SK-N-MC (cell line): ENCODE measurements at regions not wholly inside any gene's neighbourhood (a gene's known extent, or its start where the extent isn't known, plus 50 kb on each side); places are given as distances from the start of the nearest gene placed in this dataset.
"Not testable (repeated sequence)": the region's sequence is repeated elsewhere in the genome, so short reads cannot be mapped to it uniquely, and the experiment has no call there.

Experiments
- DNase-seq: peaks from one replicate; pipeline ENCODE4 v3.0.0-alpha.2; 2011; ENCODE audit warnings: low read depth, low spot score
- H3K27ac ChIP-seq: fragments of 200-600 bp; sonication (generic); 2 replicates; pipeline ENCODE4 v1.5.1; 2016; ENCODE audit warnings: mixed run types
- H3K36me3 ChIP-seq: fragments of 200-600 bp; sonication (generic); 2 replicates; pipeline ENCODE4 v1.6.1; 2017; ENCODE audit warnings: antibody characterized with exemption, low read length, mixed read lengths; ENCODE audit not compliant: insufficient read depth
- H3K4me3 ChIP-seq: fragments of 200-600 bp; sonication (generic); 2 replicates; pipeline ENCODE4 v1.5.1; 2016
- H3K9ac ChIP-seq: fragments of 200-600 bp; sonication (generic); 2 replicates; pipeline ENCODE4 v1.8.0; 2017; ENCODE audit warnings: mixed run types, mixed read lengths; ENCODE audit not compliant: insufficient read length
- H3K9me3 ChIP-seq: fragments of 200-600 bp; sonication (generic); 2 replicates; pipeline ENCODE4 v1.6.1; 2017; ENCODE audit warnings: low read depth, mild to moderate bottlenecking, antibody characterized with exemption, low read length, moderate library complexity, mixed read lengths
- EZH2 ChIP-seq: fragments of 200-600 bp; sonication (generic); IDR thresholded peaks from one replicate; pipeline ENCODE4 v1.6.1; 2017; ENCODE audit warnings: antibody characterized with exemption
- FOXP2 ChIP-seq: optimal IDR thresholded peaks from 2 replicates; pipeline ENCODE3; 2011; ENCODE audit warnings: mild to moderate bottlenecking, moderate library complexity; ENCODE audit not compliant: insufficient read depth; ENCODE audit errors: extremely low read length, control extremely low read depth
- POLR2AphosphoS5 ChIP-seq: IDR thresholded peaks from 2 replicates; pipeline ENCODE4 v1.6.1; 2012; ENCODE audit warnings: mild to moderate bottlenecking, low read depth, low read length, borderline replicate concordance

DNA sequence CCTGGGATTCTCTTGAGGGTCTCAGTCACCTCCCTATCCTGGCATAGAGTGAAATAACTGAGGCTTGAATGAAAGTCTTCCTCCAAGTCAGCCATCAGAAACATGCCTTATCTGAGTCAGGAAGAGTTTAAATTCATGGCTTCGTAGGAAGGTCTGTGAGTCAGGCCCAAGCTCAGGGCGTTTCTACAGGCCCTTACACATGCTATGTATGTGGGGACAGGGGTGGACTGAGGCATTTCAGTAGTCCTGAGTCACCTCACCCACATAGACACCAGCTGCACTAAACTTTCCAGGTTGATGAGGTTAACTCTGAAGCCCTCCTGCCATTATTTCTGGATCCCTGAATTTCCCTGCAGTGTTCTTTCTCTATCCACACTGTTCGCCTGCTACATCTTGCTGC lies 134.6 kb upstream of the RCN1 start:
- Histone ChIP-seq H3K27ac (no peak overlapping the region), H3K9ac (no peak overlapping the region), H3K36me3 (no peaks in the 10 kb centered on the region), H3K9me3 (no peaks in the 10 kb centered on the region), H3K4me3 (no peak overlapping the region)
- TF ChIP-seq EZH2: no peak
- TF ChIP-seq POLR2AphosphoS5: no peak
- no peak for TF ChIP-seq FOXP2
- DNase-seq: no peak

DNA sequence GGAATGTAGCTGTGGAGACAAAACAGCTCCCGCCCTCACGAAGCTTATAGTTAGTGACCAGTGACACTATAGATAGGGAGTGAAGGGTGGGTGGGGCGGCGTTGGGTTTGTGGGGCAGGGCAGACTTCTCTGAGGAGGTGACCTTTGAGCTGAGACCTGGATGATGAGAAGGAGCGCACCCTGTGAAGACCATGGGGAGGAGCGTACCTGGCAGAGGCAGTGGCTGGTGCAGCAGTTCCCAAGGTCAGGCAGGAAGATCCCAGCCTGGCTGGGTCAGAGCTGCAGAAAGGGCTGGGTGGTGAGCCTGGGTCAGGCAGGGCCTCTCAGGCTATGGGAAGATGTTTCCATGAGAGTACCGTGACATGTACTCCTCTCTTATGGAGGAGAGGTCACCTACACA lies 135.0 kb upstream of the RCN1 start:
- TF ChIP-seq FOXP2 (no peak), POLR2AphosphoS5 (no peak), EZH2 (no peak)
- H3K36me3 ChIP-seq: no peaks in the 10 kb centered on the region
- H3K9ac ChIP-seq: no peak overlapping the region
- H3K27ac ChIP-seq: no peak overlapping the region
- H3K9me3 ChIP-seq: no peaks in the 10 kb centered on the region
- H3K4me3 ChIP-seq: no peak overlapping the region
- DNase-seq: no peak

DNA sequence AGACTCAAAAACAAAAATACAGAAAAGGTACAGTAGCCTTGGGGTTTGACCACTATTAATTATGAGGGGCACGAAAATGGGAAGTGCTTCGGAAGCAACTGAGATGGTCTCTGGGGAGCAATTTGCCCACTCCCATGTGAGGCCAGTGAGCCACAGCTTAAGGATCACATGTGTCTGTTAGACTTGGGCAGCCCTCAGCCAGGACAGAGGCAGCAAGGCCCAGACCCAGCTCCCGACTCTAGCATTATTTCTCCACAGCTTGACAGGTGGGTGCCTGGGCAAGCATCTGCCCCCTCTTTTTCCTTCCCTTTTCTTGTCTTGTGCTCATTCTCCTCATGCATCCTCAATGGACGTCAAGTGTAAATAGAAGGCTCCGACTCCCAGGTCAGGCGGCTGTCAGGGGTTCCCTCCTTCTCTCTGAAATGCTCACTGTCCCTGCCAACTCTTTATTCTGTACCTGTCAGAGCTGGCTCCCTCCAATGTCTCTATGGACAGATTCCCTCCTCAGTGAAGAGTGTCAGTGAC lies 137.0 kb upstream of the RCN1 start:
- no peak for DNase-seq
- no peak overlapping the region for H3K27ac ChIP-seq
- H3K4me3 ChIP-seq: no peak overlapping the region
- H3K36me3 ChIP-seq: no peaks in the 10 kb centered on the region
- no peaks in the 10 kb centered on the region for H3K9me3 ChIP-seq
- no peak overlapping the region for H3K9ac ChIP-seq
- TF ChIP-seq EZH2 (no peak), POLR2AphosphoS5 (no peak), FOXP2 (no peak)

DNA sequence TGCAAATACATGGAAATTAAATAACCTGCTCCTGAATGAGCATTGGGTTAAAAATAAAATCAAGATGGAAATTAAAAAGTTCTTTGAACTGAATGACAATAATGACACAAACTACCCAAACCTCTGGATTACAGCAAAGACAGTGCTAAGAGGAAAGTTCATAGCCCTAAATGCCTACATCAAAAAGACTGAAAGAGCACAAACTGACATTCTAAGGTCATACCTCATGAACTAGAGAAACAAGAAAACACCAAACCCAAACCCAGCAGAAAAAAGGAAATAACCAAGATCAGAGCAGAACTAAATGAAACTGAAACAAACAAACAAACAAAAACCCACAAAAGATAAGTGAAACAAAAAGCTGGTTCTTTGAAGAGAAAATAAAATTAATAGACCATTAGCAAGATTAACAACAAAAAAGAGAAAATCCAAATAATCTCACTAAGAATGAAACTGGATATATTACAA lies 138.6 kb upstream of the PAX6 start:
- H3K9me3 ChIP-seq, H3K36me3 ChIP-seq, H3K9ac ChIP-seq, H3K4me3 ChIP-seq, DNase-seq, H3K27ac ChIP-seq: not testable (repeated sequence)

DNA sequence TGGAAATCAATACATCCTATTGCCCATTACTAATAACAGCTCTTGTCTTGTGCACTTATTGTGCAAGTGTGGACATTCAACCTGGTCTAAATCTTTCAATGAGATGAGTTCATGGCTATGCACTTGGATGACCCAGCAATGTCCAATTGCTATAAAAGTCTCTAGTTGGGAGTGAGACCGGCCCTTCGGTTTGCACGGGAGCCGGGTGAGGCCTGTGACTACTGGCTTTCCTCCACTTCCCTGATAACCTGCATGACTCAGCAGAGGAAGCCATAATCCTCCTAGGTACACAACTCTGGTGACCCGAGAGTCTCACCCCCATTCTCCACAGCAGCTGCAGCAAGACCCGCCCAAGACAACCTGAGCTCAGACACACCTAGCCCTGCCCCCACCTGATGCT lies 135.9 kb upstream of the PAX6 start:
- H3K4me3 ChIP-seq: no peak overlapping the region
- no peak overlapping the region for H3K27ac ChIP-seq
- DNase-seq: no peak
- H3K9me3 ChIP-seq: no peaks in the 10 kb centered on the region
- TF ChIP-seq FOXP2: no peak
- TF ChIP-seq EZH2: no peak
- no peak for TF ChIP-seq POLR2AphosphoS5
- no peaks in the 10 kb centered on the region for H3K36me3 ChIP-seq
- H3K9ac ChIP-seq: no peak overlapping the region

DNA sequence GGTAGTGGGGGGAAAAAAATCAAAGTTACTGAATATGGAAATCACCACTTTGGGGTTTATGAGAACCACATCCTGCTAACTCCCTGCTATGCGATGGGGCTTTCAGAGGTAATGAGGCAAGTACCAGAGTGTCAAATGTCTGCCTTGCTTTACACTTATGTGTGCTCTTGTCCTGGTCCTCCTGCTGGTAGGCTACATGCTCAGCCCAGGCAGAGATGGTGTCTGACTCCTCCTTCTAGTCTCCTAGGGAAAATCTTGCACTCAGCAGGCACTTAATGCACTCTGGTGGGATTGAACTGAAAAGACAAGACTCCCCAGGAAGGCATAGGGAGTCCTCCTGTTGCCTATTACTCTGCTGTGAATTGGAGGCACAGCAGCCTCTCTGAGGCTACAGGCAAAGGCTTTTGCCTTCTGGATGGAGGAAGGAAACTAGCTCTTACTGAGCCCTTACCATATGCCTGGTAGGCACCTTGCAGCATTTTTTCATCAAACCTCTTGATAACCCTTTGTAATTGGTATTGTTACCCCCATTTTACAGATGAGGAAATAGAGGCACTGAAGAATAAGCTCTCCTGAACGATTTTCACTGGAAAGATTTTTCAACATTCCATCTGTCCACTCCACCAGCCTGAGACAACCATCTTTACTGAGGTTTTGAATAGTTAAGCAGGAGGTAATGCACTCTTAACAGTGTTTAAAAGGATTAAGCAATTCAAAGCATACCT lies 132.1 kb upstream of the PAX6 start:
- TF ChIP-seq FOXP2 (no peak), POLR2AphosphoS5 (no peak), EZH2 (no peak)
- no peaks in the 10 kb centered on the region for H3K36me3 ChIP-seq
- no peak for DNase-seq
- H3K9ac ChIP-seq: no peak overlapping the region
- H3K27ac ChIP-seq: no peak overlapping the region
- no peak overlapping the region for H3K4me3 ChIP-seq
- H3K9me3 ChIP-seq: no peaks in the 10 kb centered on the region

DNA sequence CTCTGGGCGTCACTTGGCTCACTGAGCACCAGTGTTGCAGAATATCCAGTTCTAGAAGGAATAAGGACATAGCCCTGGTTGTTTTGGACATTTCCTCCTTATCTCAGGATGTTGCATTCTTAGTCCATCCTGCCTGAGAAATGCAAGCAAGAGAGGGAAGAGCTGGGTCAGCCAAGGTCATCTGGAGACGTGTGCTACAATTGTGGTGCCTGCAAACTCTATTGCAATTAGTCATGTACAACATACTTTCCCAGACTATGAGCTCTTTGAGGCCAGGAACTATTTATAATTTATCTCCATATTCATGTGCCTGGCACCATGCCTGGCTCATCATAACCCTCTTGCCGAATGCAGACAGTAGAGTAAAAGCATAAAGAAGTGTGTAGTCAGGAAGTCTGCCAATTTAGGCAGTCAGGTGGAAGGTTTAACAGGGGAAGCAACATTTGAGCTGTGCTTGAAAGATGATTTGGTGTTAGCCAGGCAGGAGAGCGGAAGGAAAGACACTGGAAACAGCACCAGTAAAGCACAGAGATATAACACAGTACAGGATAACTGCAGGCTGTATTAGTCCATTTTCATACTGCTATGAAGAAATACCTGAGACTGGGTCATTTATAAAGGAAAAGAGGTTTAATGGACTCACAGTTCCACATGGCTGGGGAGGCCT lies 129.4 kb upstream of the PAX6 start:
- Histone ChIP-seq H3K9me3 (no peaks in the 10 kb centered on the region), H3K9ac (no peak overlapping the region), H3K36me3 (no peaks in the 10 kb centered on the region), H3K4me3 (no peak overlapping the region), H3K27ac (no peak overlapping the region)
- no peak for DNase-seq
- TF ChIP-seq POLR2AphosphoS5 (no peak), EZH2 (no peak), FOXP2 (no peak)

DNA sequence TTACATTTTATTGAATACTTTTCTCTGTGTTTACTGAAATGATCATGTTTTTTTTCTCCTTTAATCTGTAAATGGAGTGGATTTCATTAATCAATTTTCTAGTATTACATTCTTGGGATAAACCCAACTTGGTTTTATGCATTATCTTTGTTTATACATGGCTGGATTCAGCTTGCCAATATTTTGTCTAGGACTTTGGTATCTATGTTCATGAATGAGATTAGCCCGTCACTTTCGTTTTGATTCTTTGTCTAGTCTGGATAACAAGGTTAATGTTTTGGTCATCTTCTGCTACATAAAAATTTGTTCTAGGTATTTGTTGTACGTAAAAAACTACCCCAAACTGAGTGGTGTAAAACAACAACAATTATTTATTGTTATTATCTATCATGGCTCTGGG lies 127.9 kb upstream of the PAX6 start:
- TF ChIP-seq POLR2AphosphoS5 (no peak), FOXP2 (no peak), EZH2 (no peak)
- H3K36me3 ChIP-seq: no peaks in the 10 kb centered on the region
- H3K9me3 ChIP-seq: no peaks in the 10 kb centered on the region
- H3K27ac ChIP-seq: no peak overlapping the region
- H3K9ac ChIP-seq: no peak overlapping the region
- H3K4me3 ChIP-seq: no peak overlapping the region
- no peak for DNase-seq

DNA sequence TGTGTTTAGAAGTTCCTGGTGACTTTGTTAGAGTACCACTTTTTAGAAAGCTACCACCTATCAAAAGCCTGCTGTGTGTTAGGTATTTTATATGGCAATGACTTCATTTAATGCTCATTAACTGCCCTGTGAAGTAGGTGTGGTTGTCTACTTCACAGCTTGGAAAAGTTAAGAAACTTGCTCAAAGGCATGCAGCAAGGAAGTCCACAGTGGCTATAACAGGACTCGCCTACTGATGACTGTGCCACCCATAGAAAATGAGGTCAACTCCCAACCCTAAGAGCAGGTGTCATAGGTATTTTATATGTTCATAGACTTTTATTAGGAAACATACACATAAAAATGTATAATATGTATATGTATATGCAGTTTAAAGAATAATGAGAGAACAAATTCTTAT lies 125.2 kb upstream of the PAX6 start:
- Histone ChIP-seq H3K9me3 (no peaks in the 10 kb centered on the region), H3K9ac (no peak overlapping the region), H3K36me3 (no peaks in the 10 kb centered on the region), H3K27ac (no peak overlapping the region), H3K4me3 (no peak overlapping the region)
- TF ChIP-seq POLR2AphosphoS5 (no peak), FOXP2 (no peak), EZH2 (no peak)
- DNase-seq: no peak
